NCI-H345 treated with DMSO at 0.1 percent for 48 hours (cell line): ENCODE measurements at regions not wholly inside any gene's neighbourhood (a gene's known extent, or its start where the extent isn't known, plus 50 kb on each side); places are given as distances from the start of the nearest gene placed in this dataset.

Experiments used
- DNase-seq: peaks from one replicate; lab custom pipeline; 2025; ENCODE audit not compliant: unreplicated experiment; lab: John Stamatoyannopoulos, UW

GRCh38 chr3:56870436-56870835, 68.7 kb upstream of the ARHGEF3 start:
- DNase-seq = no peak

- DNase-seq = no peak
Measured at GRCh38 chr3:56869157-56869889, 67.6 kb upstream of the ARHGEF3 start.

GRCh38 chr3:56868706-56869105, 67.0 kb upstream of the ARHGEF3 start:
- no peak for DNase-seq

GRCh38 chr3:56867671-56868070, 65.9 kb upstream of the ARHGEF3 start:
- DNase-seq = no peak

- no peak for DNase-seq
Measured at GRCh38 chr3:56864918-56865524, 63.3 kb upstream of the ARHGEF3 start.

- no peak for DNase-seq
Measured at GRCh38 chr3:56864090-56864489, 62.3 kb upstream of the ARHGEF3 start.

GRCh38 chr3:56862352-56863062, 60.8 kb upstream of the ARHGEF3 start:
- no peak for DNase-seq

- no peak for DNase-seq
Measured at GRCh38 chr3:56861511-56861910, 59.8 kb upstream of the ARHGEF3 start.

- no peak for DNase-seq
Measured at GRCh38 chr3:56860939-56861338, 59.2 kb upstream of the ARHGEF3 start.

- no peak for DNase-seq
Measured at GRCh38 chr3:56860351-56860750, 58.6 kb upstream of the ARHGEF3 start.

GRCh38 chr3:56858331-56858730, 56.6 kb upstream of the ARHGEF3 start:
- no peak for DNase-seq

GRCh38 chr3:56857178-56857577, 55.4 kb upstream of the ARHGEF3 start:
- no peak for DNase-seq

GRCh38 chr3:56856752-56857151, 55.0 kb upstream of the ARHGEF3 start:
- no peak for DNase-seq

- DNase-seq = no peak
Measured at GRCh38 chr3:56855856-56856512, 54.2 kb upstream of the ARHGEF3 start.

GRCh38 chr3:56854856-56855611, 53.3 kb upstream of the ARHGEF3 start:
- DNase-seq = no peak

- DNase-seq = no peak
Measured at GRCh38 chr3:56851966-56852884, 50.5 kb upstream of the ARHGEF3 start.
